ENCODE measurements at regions not wholly inside any gene's neighbourhood (a gene's known extent, or its start where the extent isn't known, plus 50 kb on each side); places are given as distances from the start of the nearest gene placed in this dataset.

- TF ChIP-seq POLR2A (IDR thresholded peaks at IDR 0.05), result no peak
- TF ChIP-seq, protein P1, sequence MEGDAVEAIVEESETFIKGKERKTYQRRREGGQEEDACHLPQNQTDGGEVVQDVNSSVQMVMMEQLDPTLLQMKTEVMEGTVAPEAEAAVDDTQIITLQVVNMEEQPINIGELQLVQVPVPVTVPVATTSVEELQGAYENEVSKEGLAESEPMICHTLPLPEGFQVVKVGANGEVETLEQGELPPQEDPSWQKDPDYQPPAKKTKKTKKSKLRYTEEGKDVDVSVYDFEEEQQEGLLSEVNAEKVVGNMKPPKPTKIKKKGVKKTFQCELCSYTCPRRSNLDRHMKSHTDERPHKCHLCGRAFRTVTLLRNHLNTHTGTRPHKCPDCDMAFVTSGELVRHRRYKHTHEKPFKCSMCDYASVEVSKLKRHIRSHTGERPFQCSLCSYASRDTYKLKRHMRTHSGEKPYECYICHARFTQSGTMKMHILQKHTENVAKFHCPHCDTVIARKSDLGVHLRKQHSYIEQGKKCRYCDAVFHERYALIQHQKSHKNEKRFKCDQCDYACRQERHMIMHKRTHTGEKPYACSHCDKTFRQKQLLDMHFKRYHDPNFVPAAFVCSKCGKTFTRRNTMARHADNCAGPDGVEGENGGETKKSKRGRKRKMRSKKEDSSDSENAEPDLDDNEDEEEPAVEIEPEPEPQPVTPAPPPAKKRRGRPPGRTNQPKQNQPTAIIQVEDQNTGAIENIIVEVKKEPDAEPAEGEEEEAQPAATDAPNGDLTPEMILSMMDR (IDR thresholded peaks at IDR 0.05), result no peak
Measured at GRCh38 chrX:1899841-1900240, 285.0 kb downstream of the ASMT start.
